ENCODE measurements at regions not wholly inside any gene's neighbourhood (a gene's known extent, or its start where the extent isn't known, plus 50 kb on each side); places are given as distances from the start of the nearest gene placed in this dataset.

DNA sequence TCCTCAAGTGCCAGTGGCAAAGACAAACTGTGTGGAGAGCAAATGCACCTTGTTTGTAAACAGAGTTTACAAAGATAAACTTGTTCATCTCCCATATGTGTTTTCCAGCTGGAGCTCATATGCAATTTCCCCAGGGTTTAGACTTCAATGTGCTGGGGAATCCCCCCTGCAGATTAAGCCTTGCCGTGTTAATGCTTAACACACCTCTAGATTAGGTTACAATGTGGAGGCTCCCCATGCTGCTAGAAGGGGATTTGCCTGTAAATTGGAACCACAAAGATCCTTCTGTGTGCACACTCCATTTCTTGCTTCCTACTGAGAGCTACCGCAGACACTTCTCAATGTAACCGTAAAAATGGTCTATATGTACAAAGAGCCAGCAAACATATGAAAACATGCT, 263.1 kb downstream of the TBX18 start:
- no peaks in the 10 kb centered on the region for H3K4me1 ChIP-seq (ENCODE audit: control insufficient read depth in 2 of 2, insufficient read depth in 2 of 2, low read length in 2 of 2)
- no peaks in the 10 kb centered on the region for H3K9me3 ChIP-seq (ENCODE audit: control insufficient read depth in 2 of 2, insufficient read depth in 1 of 2, low read length in 1 of 2)
- H3K27ac ChIP-seq (ENCODE audit: low read depth in 1 of 2, low read length in 1 of 2) = no peak overlapping the region
- H3K4me3 ChIP-seq (ENCODE audit: low read length in 2 of 2) = no peak overlapping the region
- H3K27me3 ChIP-seq (ENCODE audit: control insufficient read depth in 2 of 2, insufficient read depth in 1 of 2, low read length in 1 of 2) = no peaks in the 10 kb centered on the region
- DNase-seq (ENCODE audit: low read depth in 6 of 9, low spot score in 9 of 9) = no peak
- H3K36me3 ChIP-seq (ENCODE audit: control insufficient read depth in 2 of 2, insufficient read depth in 2 of 2, low read length in 1 of 2) = no peaks in the 10 kb centered on the region
- 87% methylated on average over 3 of the region's 3 CpGs for WGBS

DNA sequence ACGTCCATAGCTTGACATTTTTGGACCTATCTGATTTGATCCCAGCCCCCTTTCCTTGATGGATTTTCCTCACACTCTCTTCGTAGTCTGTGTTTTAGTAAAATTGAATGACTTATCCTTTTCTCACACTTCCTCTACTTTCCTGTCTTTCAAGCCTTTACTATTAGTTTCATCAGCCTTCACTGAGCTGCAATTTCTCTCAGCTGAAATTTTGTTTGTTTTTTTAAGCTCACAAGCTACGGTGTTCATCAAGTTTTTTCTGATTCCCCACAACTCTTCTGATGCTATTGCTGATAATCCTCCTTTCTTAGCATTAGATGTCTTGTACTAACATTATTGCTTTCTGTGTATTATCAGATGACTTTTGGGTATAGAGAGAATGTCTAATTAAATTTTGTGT, 263.7 kb downstream of the TBX18 start:
- H3K4me1 ChIP-seq (ENCODE audit: control insufficient read depth in 2 of 2, insufficient read depth in 2 of 2, low read length in 2 of 2) = no peaks in the 10 kb centered on the region
- H3K27ac ChIP-seq (ENCODE audit: low read depth in 1 of 2, low read length in 1 of 2) = no peak overlapping the region
- H3K9me3 ChIP-seq (ENCODE audit: control insufficient read depth in 2 of 2, insufficient read depth in 1 of 2, low read length in 1 of 2) = no peaks in the 10 kb centered on the region
- H3K36me3 ChIP-seq (ENCODE audit: control insufficient read depth in 2 of 2, insufficient read depth in 2 of 2, low read length in 1 of 2) = no peaks in the 10 kb centered on the region
- no peak for DNase-seq (ENCODE audit: low read depth in 6 of 9, low spot score in 9 of 9)
- H3K4me3 ChIP-seq (ENCODE audit: low read length in 2 of 2) = no peak overlapping the region
- H3K27me3 ChIP-seq (ENCODE audit: control insufficient read depth in 2 of 2, insufficient read depth in 1 of 2, low read length in 1 of 2) = no peaks in the 10 kb centered on the region
- WGBS = 86% methylated on average over 3 of the region's 3 CpGs

DNA sequence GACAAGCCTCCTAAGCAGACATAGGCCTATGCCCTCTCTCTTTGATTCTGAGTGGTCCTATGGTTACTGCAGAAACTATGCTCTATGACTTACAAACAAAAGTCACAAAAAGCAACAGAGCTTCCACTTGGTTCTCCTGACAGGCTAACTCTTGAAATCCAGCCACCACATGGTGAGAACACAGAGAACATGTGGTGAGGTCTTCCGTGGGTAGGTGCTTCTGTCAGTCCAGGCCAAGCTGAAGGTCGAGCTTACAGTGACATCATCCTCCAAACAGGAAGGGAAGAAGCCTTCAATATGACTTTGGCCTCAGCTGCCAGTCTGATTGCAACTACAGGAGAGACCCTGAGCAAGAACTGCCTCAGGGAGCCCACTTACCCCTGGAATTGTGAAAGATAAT, 265.5 kb downstream of the TBX18 start:
- 76% methylated on average over 2 of the region's 2 CpGs for WGBS
- H3K4me3 ChIP-seq (ENCODE audit: low read length in 2 of 2) = no peak overlapping the region
- H3K4me1 ChIP-seq (ENCODE audit: control insufficient read depth in 2 of 2, insufficient read depth in 2 of 2, low read length in 2 of 2) = no peaks in the 10 kb centered on the region
- no peak overlapping the region for H3K27ac ChIP-seq (ENCODE audit: low read depth in 1 of 2, low read length in 1 of 2)
- no peaks in the 10 kb centered on the region for H3K9me3 ChIP-seq (ENCODE audit: control insufficient read depth in 2 of 2, insufficient read depth in 1 of 2, low read length in 1 of 2)
- H3K27me3 ChIP-seq (ENCODE audit: control insufficient read depth in 2 of 2, insufficient read depth in 1 of 2, low read length in 1 of 2) = no peaks in the 10 kb centered on the region
- no peaks in the 10 kb centered on the region for H3K36me3 ChIP-seq (ENCODE audit: control insufficient read depth in 2 of 2, insufficient read depth in 2 of 2, low read length in 1 of 2)
- no peak for DNase-seq (ENCODE audit: low read depth in 6 of 9, low spot score in 9 of 9)

DNA sequence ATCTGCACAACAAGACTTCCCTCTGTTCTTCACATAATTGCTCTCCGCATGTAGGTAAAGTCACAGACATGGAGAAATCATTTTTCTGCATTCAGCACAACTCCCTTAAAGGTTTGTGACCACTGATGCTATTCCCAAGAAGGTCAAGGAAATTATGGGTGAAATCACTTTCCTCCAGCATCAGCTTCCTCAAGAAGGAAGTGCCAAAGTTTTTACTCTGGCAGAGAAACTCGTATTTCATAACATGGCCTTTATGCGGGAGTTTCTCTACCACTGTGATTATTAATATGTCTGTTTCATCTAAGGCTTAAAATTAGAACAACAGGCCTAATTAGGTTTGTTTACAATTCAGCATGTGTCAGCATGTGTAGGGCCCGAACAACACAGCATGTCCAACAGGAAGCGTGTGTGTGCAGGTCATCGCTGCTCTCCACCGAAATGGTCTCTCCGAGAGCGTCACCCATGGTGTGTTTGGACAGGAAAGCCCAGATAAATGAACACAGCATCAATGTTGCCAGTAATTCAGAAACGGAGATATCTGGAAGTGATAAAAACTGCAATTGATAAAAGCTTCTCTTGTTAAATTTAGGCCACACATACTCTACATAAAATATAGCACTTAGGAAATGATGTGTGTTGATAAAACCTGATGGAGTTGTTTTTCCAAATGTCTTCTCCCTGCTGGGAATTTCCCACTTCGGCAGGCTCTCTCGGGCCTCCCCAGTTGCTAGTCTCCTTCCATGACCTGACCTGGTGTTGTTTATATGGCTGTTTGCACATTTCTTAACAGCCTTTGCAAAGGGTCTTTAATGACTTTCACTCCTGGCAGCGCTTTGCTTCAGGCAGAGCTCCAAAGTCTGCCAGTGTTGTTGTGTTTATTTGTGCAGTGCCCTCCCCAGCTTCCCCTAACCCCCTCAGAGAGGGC, 265.1 kb upstream of the CEP162 start:
- Histone ChIP-seq H3K4me1 (ENCODE audit: control insufficient read depth in 2 of 2, insufficient read depth in 2 of 2, low read length in 2 of 2) (no peaks in the 10 kb centered on the region), H3K27ac (ENCODE audit: low read depth in 1 of 2, low read length in 1 of 2) (no peak overlapping the region), H3K27me3 (ENCODE audit: control insufficient read depth in 2 of 2, insufficient read depth in 1 of 2, low read length in 1 of 2) (no peaks in the 10 kb centered on the region), H3K9me3 (ENCODE audit: control insufficient read depth in 2 of 2, insufficient read depth in 1 of 2, low read length in 1 of 2) (no peaks in the 10 kb centered on the region), H3K4me3 (ENCODE audit: low read length in 2 of 2) (no peak overlapping the region), H3K36me3 (ENCODE audit: control insufficient read depth in 2 of 2, insufficient read depth in 2 of 2, low read length in 1 of 2) (no peaks in the 10 kb centered on the region)
- 84% methylated on average over 13 of the region's 13 CpGs for WGBS
- no peak for DNase-seq (ENCODE audit: low read depth in 6 of 9, low spot score in 9 of 9)

DNA sequence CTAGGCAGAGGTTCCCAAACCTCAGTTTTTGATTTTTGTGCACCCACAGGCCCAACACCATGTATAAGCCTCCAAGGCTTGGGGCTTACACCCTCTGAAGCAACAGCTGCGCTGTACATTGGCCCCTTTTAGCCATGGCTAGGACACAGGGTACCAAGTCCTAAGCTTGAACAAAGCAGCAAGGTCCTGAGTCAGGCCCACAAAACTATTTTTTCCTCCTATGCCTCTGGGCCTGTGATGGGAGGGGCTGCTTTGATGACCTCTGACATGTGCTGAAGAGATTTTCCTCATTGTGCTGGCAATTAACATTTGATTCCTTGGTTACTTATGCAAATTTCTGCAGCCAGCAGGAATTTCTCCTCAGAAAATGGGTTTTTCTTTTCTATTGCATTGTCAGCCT, 262.2 kb upstream of the CEP162 start:
- Histone ChIP-seq H3K4me1 (ENCODE audit: control insufficient read depth in 2 of 2, insufficient read depth in 2 of 2, low read length in 2 of 2) (no peaks in the 10 kb centered on the region), H3K27me3 (ENCODE audit: control insufficient read depth in 2 of 2, insufficient read depth in 1 of 2, low read length in 1 of 2) (no peaks in the 10 kb centered on the region), H3K27ac (ENCODE audit: low read depth in 1 of 2, low read length in 1 of 2) (no peak overlapping the region), H3K36me3 (ENCODE audit: control insufficient read depth in 2 of 2, insufficient read depth in 2 of 2, low read length in 1 of 2) (no peaks in the 10 kb centered on the region), H3K4me3 (ENCODE audit: low read length in 2 of 2) (no peak overlapping the region), H3K9me3 (ENCODE audit: control insufficient read depth in 2 of 2, insufficient read depth in 1 of 2, low read length in 1 of 2) (no peaks in the 10 kb centered on the region)
- 100% methylated on average over 1 of the region's 1 CpG for WGBS
- no peak for DNase-seq (ENCODE audit: low read depth in 6 of 9, low spot score in 9 of 9)

DNA sequence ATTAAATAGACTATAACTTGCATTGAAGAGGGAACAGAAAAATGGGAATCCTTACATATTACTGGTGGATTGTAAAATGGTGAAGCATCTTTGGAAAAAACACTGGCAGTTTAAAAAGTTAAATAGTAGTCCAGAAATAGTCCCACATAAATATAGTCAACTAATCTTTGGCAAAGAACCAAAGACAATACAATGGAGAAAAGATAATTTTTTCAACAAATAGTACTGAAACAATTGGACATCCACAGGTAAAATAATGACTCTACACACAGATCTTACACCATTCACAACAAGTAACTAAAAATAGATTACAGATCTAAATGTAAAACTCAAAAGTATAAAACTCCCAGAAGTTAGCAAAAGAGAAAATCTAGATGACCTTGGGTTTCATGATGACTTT, 259.1 kb upstream of the CEP162 start:
- no peaks in the 10 kb centered on the region for H3K27me3 ChIP-seq (ENCODE audit: control insufficient read depth in 2 of 2, insufficient read depth in 1 of 2, low read length in 1 of 2)
- no peaks in the 10 kb centered on the region for H3K4me1 ChIP-seq (ENCODE audit: control insufficient read depth in 2 of 2, insufficient read depth in 2 of 2, low read length in 2 of 2)
- no peak for DNase-seq (ENCODE audit: low read depth in 6 of 9, low spot score in 9 of 9)
- no peaks in the 10 kb centered on the region for H3K36me3 ChIP-seq (ENCODE audit: control insufficient read depth in 2 of 2, insufficient read depth in 2 of 2, low read length in 1 of 2)
- no peak overlapping the region for H3K27ac ChIP-seq (ENCODE audit: low read depth in 1 of 2, low read length in 1 of 2)
- no peaks in the 10 kb centered on the region for H3K9me3 ChIP-seq (ENCODE audit: control insufficient read depth in 2 of 2, insufficient read depth in 1 of 2, low read length in 1 of 2)
- no peak overlapping the region for H3K4me3 ChIP-seq (ENCODE audit: low read length in 2 of 2)

DNA sequence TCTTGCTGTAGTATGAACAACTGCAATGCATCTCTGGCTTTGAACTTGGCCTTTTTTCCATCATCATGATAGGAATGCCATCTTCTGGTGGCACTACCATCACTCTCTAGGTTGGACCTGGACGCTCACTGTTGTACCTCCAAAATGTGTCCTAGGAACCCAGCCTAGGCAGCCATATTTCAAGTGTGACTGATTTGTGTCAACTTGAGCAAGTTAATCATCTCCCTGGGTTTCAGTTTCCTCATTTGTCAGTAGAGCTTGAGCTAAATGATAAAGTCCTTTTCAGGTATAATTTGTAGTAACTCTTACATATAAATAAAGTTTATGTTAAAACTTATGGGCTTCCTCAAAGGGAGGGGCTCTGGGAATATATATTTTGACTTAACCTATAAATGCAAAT, 241.7 kb upstream of the CEP162 start:
- no peaks in the 10 kb centered on the region for H3K9me3 ChIP-seq (ENCODE audit: control insufficient read depth in 2 of 2, insufficient read depth in 1 of 2, low read length in 1 of 2)
- no peaks in the 10 kb centered on the region for H3K36me3 ChIP-seq (ENCODE audit: control insufficient read depth in 2 of 2, insufficient read depth in 2 of 2, low read length in 1 of 2)
- no peak overlapping the region for H3K27ac ChIP-seq (ENCODE audit: low read depth in 1 of 2, low read length in 1 of 2)
- H3K4me3 ChIP-seq (ENCODE audit: low read length in 2 of 2) = no peak overlapping the region
- no peak for DNase-seq (ENCODE audit: low read depth in 6 of 9, low spot score in 9 of 9)
- no peaks in the 10 kb centered on the region for H3K4me1 ChIP-seq (ENCODE audit: control insufficient read depth in 2 of 2, insufficient read depth in 2 of 2, low read length in 2 of 2)
- 95% methylated on average over 1 of the region's 1 CpG for WGBS
- no peaks in the 10 kb centered on the region for H3K27me3 ChIP-seq (ENCODE audit: control insufficient read depth in 2 of 2, insufficient read depth in 1 of 2, low read length in 1 of 2)

DNA sequence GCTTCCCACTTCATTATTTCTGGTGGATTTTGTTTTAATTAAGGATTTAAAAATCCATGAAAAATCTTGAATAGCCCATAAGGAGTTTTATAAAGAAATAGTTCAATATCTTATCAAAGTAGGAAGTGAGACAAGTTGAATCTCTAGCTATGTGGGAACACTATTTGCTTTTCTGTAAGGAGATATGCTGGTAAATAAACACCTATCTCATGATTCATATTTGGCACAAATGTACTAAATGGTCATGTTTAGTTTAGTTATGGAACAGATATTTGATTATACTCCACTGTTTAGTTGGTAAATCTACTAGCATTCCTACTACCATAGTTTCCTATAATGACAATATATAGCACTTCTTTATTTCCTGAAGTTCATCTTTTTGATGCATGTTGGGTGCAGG, 239.9 kb upstream of the CEP162 start:
- no peak overlapping the region for H3K4me3 ChIP-seq (ENCODE audit: low read length in 2 of 2)
- no peaks in the 10 kb centered on the region for H3K27me3 ChIP-seq (ENCODE audit: control insufficient read depth in 2 of 2, insufficient read depth in 1 of 2, low read length in 1 of 2)
- no peak overlapping the region for H3K27ac ChIP-seq (ENCODE audit: low read depth in 1 of 2, low read length in 1 of 2)

DNA sequence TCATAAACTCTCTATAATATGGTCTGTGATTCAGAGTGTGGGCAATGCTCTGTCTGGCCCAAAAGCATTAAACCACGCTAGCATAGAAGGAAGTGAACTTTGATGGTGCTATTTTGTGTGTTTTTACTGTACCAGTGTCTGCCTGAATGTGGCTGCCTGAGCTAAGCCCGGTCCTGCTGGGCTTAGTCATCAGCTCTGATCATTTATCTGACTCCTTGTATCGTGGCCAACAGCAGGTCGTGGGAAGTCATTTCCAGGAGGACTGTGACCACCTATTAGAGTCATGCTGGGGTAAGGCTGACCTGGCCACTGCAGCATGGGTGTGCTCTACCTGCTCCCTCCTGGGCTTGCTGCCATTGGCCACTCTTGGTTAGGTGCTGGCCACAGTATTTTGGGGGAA, 239.1 kb upstream of the CEP162 start:
- no peak overlapping the region for H3K4me3 ChIP-seq (ENCODE audit: low read length in 2 of 2)
- no peaks in the 10 kb centered on the region for H3K4me1 ChIP-seq (ENCODE audit: control insufficient read depth in 2 of 2, insufficient read depth in 2 of 2, low read length in 2 of 2)
- H3K27ac ChIP-seq (ENCODE audit: low read depth in 1 of 2, low read length in 1 of 2) = no peak overlapping the region
- WGBS = 75% methylated on average over 4 of the region's 4 CpGs
- H3K36me3 ChIP-seq (ENCODE audit: control insufficient read depth in 2 of 2, insufficient read depth in 2 of 2, low read length in 1 of 2) = no peaks in the 10 kb centered on the region
- H3K9me3 ChIP-seq (ENCODE audit: control insufficient read depth in 2 of 2, insufficient read depth in 1 of 2, low read length in 1 of 2) = no peaks in the 10 kb centered on the region
- H3K27me3 ChIP-seq (ENCODE audit: control insufficient read depth in 2 of 2, insufficient read depth in 1 of 2, low read length in 1 of 2) = no peaks in the 10 kb centered on the region
- DNase-seq (ENCODE audit: low read depth in 6 of 9, low spot score in 9 of 9) = no peak

More for the DNA sequence above, 239.9 kb upstream of the CEP162 start:
- no peak for DNase-seq (ENCODE audit: low read depth in 6 of 9, low spot score in 9 of 9)
- no peaks in the 10 kb centered on the region for H3K4me1 ChIP-seq (ENCODE audit: control insufficient read depth in 2 of 2, insufficient read depth in 2 of 2, low read length in 2 of 2)
- no peaks in the 10 kb centered on the region for H3K36me3 ChIP-seq (ENCODE audit: control insufficient read depth in 2 of 2, insufficient read depth in 2 of 2, low read length in 1 of 2)
- no peaks in the 10 kb centered on the region for H3K9me3 ChIP-seq (ENCODE audit: control insufficient read depth in 2 of 2, insufficient read depth in 1 of 2, low read length in 1 of 2)
